OCI-LY3 (cell line): ENCODE measurements at regions not wholly inside any gene's neighbourhood (a gene's known extent, or its start where the extent isn't known, plus 50 kb on each side); places are given as distances from the start of the nearest gene placed in this dataset.

Experiments
- CTCF ChIP-seq: fragments of 200-600, 300-600 bp; sonication (generic); IDR thresholded peaks from 2 replicates; pipeline ENCODE4 v1.5.1; 2014; ENCODE audit warnings: antibody characterized with exemption, low read length, low read depth
- EZH2phosphoT487 ChIP-seq: fragments of 200-600 bp; shearing (Covaris generic); IDR thresholded peaks from 2 replicates; pipeline ENCODE4 v1.6.1; 2018; ENCODE audit warnings: antibody characterized with exemption, mixed run types, low read depth

GRCh38 chr18:24584813-24585212, 124.4 kb downstream of the HRH4 start:
- no peak for TF ChIP-seq CTCF
- TF ChIP-seq EZH2phosphoT487 = no peak
